Muscle of arm (tissue), 1 donor: ENCODE measurements at regions not wholly inside any gene's neighbourhood (a gene's known extent, or its start where the extent isn't known, plus 50 kb on each side); places are given as distances from the start of the nearest gene placed in this dataset.

Source experiments
- DNase-seq: peaks from one replicate; pipeline ENCODE4 v3.0.0-alpha.2; 2013

- peak; percentile 45 for DNase-seq
Observed at GRCh38 chr11:43994196-43994595, 51.8 kb downstream of the C11orf96 start.

- no peak for DNase-seq
Observed at GRCh38 chr11:43996318-43996717, 51.5 kb upstream of the ACCSL start.

- peak; percentile 74 for DNase-seq
Observed at GRCh38 chr11:43997022-43997660, 50.6 kb upstream of the ACCSL start.
